Astrocyte of the spinal cord (primary cell): ENCODE measurements at regions not wholly inside any gene's neighbourhood (a gene's known extent, or its start where the extent isn't known, plus 50 kb on each side); places are given as distances from the start of the nearest gene placed in this dataset.

Experiments
- DNase-seq: peaks from one replicate; pipeline ENCODE4 v3.0.0; 2011; ENCODE audit warnings: low read depth, low spot score
- H3K4me3 ChIP-seq: 2 replicates; pipeline ENCODE4 v1.5.1; 2011; ENCODE audit warnings: low read depth, mild to moderate bottlenecking, low read length, moderate library complexity
- in situ Hi-C: cut with HindIII; loops from 2 replicates; pipeline ENCODE4 v1.10.0; 2017; ENCODE audit warnings: low sequenced_read_pairs
- TF ChIP-seq, protein P1 (sequence below): IDR thresholded peaks from 2 replicates; pipeline ENCODE4 v1.5.1; 2012; ENCODE audit warnings: low read depth, mild to moderate bottlenecking, low read length, inconsistent platforms

DNA sequence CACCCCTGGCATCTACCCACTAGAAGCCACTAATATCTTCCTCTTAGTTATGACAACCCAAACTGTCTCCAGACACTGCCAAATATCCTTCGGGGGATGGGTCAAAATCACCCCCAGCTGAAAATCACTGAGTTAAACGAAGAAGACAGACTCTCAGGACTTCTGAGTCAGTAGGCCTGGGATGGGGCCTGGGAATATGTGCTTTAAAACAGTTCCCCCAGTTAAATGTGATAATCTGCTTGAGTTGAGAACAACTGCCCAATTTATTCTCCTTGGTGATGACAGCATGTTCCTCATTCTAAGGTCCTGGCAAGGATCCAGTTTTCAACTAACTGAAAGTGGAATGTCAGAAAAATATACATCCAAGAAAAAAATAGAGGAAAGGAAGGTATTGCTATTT lies 52.4 kb downstream of the CBLL2 start:
- TF ChIP-seq, protein P1, sequence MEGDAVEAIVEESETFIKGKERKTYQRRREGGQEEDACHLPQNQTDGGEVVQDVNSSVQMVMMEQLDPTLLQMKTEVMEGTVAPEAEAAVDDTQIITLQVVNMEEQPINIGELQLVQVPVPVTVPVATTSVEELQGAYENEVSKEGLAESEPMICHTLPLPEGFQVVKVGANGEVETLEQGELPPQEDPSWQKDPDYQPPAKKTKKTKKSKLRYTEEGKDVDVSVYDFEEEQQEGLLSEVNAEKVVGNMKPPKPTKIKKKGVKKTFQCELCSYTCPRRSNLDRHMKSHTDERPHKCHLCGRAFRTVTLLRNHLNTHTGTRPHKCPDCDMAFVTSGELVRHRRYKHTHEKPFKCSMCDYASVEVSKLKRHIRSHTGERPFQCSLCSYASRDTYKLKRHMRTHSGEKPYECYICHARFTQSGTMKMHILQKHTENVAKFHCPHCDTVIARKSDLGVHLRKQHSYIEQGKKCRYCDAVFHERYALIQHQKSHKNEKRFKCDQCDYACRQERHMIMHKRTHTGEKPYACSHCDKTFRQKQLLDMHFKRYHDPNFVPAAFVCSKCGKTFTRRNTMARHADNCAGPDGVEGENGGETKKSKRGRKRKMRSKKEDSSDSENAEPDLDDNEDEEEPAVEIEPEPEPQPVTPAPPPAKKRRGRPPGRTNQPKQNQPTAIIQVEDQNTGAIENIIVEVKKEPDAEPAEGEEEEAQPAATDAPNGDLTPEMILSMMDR = no peak
- in situ Hi-C loops = no loop called here
- H3K4me3 ChIP-seq = no peak overlapping the region
- DNase-seq = peak; percentile 53

DNA sequence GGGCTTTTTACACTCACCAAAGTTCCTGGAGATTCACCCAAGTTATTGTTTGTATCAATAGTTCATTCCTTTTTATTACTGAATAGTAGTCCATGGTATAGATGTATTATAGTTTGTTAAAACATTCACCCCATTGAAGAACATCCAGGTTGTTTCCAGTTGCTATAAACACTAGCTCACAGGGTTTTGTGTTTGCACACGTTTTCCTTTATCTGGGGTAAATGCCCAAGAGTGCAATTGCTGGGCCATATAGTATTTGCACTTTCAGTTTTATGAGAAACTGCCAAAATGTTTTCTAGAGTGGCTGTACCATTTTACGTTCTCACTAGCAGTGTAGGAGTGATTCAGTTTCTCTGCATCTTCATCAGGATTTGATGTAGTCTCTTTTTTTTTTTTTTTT lies 57.1 kb downstream of the CBLL2 start:
- no peak overlapping the region for H3K4me3 ChIP-seq
- TF ChIP-seq, protein P1 = no peak
- DNase-seq = no peak
- in situ Hi-C loops = no loop called here

DNA sequence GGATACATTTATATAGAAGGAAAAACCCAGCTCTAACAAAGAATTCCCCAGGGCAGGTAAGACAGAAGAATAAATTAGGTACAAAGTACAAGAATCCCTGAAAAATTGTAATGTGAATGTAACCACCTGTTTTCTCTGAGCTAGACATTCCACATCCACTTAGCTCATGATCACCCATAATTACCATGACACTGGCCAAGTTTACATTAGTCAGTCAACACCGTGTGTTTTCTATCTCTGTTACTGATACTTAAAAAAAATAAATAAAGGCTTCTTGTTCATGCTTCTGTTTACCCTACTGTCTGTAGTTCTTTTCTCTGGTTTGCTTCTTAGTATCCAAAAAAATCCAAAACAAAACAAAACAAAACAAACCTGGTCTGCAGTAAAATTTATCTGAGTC lies 66.0 kb downstream of the CBLL2 start:
- TF ChIP-seq, protein P1 = no peak
- H3K4me3 ChIP-seq = no peak overlapping the region
- in situ Hi-C loops = no loop called here
- peak; percentile 13 for DNase-seq

DNA sequence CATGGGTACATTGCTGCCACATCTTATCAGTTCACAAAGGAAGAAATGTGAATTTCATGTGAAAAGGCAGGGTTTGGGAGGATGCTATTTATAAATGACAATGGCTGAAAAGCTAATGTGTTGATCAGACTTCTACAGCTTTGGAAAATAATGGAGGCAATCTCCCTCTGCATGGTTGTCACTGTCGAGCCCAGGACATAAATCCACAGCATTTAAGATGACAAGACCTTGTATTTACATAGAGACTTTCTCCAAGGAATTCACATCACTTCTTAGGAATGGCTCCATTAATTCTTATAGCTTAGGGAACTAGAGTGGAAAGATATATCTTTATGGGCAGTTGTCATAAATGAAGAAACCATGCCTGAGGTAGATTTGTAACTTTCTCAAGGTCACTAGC lies 66.7 kb downstream of the CBLL2 start:
- no peak overlapping the region for H3K4me3 ChIP-seq
- no peak for DNase-seq
- in situ Hi-C loops = no loop called here
- TF ChIP-seq, protein P1 = no peak

DNA sequence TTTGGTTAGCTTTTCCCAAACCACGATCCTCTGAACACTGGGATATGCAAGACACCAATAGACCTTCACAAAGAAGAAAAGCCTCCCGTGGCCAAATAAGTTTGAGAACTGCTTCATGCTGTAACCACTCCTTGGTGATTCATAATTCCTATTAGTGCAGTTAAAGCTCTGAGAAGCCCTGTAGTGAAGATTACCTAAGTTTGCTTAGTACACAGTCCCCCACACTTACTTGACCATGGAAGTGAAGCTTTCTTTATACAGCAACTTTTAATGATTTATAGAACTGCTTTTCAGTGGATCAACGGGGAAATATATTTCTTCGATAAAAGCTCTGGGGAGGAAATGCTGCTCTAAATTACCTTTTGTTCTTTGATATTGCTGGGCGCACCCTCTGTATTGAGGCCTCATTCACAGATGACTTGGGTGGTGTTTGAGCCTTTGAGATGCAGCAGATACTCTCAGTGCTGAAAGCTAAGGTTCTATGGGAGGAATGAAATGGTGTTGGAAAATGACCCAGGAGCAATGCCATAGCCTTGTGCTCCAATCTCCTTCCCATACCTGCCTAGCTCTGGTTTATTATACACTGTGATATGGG lies 67.4 kb downstream of the CBLL2 start:
- TF ChIP-seq, protein P1 = no peak
- no peak overlapping the region for H3K4me3 ChIP-seq
- in situ Hi-C loops = no loop called here
- peak; percentile 36 for DNase-seq

DNA sequence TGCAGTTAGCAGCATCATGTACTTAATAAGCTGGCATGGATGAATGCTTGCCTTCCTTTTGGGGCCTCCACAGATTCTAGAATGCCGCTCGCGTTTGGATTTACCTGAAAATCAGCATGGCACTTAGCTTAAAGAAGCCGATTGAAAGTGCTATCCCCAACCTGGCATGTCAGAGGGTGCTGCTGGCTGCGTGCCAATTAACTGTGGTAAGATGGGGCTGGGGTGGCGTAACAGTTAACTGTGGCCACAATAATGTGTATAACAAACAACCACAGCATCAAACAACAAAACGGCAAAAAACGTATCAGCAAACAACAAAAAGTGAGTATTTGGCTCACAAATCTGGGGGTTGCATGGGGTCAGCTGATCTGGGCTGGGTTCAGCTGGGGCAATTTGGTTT lies 70.5 kb downstream of the CBLL2 start:
- in situ Hi-C loops = no loop called here
- no peak for DNase-seq
- TF ChIP-seq, protein P1 = no peak
- no peak overlapping the region for H3K4me3 ChIP-seq

DNA sequence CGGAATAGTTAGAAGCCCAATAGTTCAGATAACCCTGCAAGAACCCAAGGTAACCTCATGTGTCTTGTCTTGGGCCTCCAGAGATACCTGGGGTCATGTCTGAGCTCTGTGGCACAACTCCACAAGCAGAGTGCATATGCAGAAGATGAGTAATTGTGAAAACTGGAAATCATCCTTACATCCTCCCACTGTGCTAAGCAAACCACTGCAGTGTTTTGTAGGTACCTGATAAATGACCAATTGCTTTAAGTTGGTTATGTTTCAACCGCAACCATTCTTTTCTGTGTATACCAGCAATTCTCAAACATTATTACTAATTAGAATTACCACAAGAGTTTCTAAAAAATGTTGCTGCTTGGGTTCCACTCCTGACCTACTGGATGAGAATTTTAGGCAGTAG lies 73.2 kb downstream of the CBLL2 start:
- in situ Hi-C loops = no loop called here
- no peak overlapping the region for H3K4me3 ChIP-seq
- TF ChIP-seq, protein P1 = no peak
- peak; percentile 55 for DNase-seq
